ENCODE measurements at regions not wholly inside any gene's neighbourhood (a gene's known extent, or its start where the extent isn't known, plus 50 kb on each side); places are given as distances from the start of the nearest gene placed in this dataset.

DNA sequence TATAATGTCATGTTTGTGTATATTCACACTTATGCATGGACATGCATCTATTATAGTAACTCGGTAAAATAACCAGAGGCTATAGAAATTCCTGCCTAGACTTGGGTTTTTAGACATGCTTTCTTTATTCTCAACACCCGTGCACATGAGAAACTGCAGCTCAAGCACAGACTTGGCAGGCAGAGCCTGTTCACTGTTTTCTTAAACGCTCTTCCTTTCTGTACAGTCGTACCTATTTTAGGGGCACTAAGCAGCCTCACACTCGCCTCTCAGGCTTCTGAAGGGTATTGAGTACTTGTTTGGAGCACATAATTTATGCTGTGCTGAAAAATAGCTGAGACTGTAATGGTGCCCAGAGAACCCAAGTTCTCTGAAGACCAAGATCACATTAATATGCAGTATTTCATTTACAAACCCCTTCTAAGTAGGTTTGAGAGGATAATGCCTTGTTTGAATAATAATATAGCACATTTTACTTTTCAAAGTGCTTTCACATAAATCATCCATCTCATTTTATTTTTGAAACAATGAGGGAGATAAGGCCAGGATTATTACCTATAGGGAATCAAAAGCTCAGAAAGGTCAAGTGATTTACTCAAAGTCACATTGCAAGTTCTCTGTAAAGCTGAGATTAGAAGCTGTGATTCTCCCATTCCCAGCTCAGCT, 429.9 kb downstream of the SPRY2 start:
- Histone ChIP-seq H4K20me1 (replicated peaks; ENCODE audit: insufficient read depth) (no peaks in the 10 kb centered on the region; the same call in 1 of the 2 replicates), H3K27ac (ENCODE audit: low read depth) (no peak overlapping the region), H3K4me1 (ENCODE audit: insufficient read depth) (peaks cover 8% of the 10 kb centered on the region), H3K27me3 (ENCODE audit: insufficient read depth) (no peaks in the 10 kb centered on the region), H3K9me2 (ENCODE audit: insufficient read depth) (no peaks in the 10 kb centered on the region; the same call in 1 of the 2 replicates), H3F3A (replicated peaks; ENCODE audit: low read depth) (no peaks in the 10 kb centered on the region), H3K79me2 (replicated peaks; ENCODE audit: insufficient read depth) (no peaks in the 10 kb centered on the region), H2AFZ (no peak overlapping the region; the same call in 1 of the 2 replicates), H3K36me3 (ENCODE audit: insufficient read depth) (no peaks in the 10 kb centered on the region), H3K4me3 (no peak overlapping the region), H3K4me2 (no peak overlapping the region)
- Mint-ChIP-seq H3K9me3 (no peaks in the 10 kb centered on the region; the same call in 2 of the 3 replicates), H3K27me3 (ENCODE audit: insufficient read depth, low read depth, poor library complexity) (no peaks in the 10 kb centered on the region), H3K4me3 (no peak overlapping the region), H3K27ac (no peak overlapping the region), H3K4me1 (peaks cover 20% of the 10 kb centered on the region), H3K36me3 (ENCODE audit: low read depth) (no peaks in the 10 kb centered on the region)
- no peak for DNase-seq (ENCODE audit: low spot score)
- no peak for TF ChIP-seq JUNB (IDR thresholded peaks at IDR 0.05; ENCODE audit: unreplicated experiment)
- TF ChIP-seq, protein P1, sequence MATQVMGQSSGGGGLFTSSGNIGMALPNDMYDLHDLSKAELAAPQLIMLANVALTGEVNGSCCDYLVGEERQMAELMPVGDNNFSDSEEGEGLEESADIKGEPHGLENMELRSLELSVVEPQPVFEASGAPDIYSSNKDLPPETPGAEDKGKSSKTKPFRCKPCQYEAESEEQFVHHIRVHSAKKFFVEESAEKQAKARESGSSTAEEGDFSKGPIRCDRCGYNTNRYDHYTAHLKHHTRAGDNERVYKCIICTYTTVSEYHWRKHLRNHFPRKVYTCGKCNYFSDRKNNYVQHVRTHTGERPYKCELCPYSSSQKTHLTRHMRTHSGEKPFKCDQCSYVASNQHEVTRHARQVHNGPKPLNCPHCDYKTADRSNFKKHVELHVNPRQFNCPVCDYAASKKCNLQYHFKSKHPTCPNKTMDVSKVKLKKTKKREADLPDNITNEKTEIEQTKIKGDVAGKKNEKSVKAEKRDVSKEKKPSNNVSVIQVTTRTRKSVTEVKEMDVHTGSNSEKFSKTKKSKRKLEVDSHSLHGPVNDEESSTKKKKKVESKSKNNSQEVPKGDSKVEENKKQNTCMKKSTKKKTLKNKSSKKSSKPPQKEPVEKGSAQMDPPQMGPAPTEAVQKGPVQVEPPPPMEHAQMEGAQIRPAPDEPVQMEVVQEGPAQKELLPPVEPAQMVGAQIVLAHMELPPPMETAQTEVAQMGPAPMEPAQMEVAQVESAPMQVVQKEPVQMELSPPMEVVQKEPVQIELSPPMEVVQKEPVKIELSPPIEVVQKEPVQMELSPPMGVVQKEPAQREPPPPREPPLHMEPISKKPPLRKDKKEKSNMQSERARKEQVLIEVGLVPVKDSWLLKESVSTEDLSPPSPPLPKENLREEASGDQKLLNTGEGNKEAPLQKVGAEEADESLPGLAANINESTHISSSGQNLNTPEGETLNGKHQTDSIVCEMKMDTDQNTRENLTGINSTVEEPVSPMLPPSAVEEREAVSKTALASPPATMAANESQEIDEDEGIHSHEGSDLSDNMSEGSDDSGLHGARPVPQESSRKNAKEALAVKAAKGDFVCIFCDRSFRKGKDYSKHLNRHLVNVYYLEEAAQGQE (IDR thresholded peaks at IDR 0.05; ENCODE audit: unreplicated experiment): no peak
- no peak for TF ChIP-seq EZH2 (IDR thresholded peaks at IDR 0.05; ENCODE audit: low read depth, unreplicated experiment)
- TF ChIP-seq ZNF331 (CRISPR knock-in tag; IDR thresholded peaks at IDR 0.05; ENCODE audit: low read depth): no peak
- TF ChIP-seq, protein P2, sequence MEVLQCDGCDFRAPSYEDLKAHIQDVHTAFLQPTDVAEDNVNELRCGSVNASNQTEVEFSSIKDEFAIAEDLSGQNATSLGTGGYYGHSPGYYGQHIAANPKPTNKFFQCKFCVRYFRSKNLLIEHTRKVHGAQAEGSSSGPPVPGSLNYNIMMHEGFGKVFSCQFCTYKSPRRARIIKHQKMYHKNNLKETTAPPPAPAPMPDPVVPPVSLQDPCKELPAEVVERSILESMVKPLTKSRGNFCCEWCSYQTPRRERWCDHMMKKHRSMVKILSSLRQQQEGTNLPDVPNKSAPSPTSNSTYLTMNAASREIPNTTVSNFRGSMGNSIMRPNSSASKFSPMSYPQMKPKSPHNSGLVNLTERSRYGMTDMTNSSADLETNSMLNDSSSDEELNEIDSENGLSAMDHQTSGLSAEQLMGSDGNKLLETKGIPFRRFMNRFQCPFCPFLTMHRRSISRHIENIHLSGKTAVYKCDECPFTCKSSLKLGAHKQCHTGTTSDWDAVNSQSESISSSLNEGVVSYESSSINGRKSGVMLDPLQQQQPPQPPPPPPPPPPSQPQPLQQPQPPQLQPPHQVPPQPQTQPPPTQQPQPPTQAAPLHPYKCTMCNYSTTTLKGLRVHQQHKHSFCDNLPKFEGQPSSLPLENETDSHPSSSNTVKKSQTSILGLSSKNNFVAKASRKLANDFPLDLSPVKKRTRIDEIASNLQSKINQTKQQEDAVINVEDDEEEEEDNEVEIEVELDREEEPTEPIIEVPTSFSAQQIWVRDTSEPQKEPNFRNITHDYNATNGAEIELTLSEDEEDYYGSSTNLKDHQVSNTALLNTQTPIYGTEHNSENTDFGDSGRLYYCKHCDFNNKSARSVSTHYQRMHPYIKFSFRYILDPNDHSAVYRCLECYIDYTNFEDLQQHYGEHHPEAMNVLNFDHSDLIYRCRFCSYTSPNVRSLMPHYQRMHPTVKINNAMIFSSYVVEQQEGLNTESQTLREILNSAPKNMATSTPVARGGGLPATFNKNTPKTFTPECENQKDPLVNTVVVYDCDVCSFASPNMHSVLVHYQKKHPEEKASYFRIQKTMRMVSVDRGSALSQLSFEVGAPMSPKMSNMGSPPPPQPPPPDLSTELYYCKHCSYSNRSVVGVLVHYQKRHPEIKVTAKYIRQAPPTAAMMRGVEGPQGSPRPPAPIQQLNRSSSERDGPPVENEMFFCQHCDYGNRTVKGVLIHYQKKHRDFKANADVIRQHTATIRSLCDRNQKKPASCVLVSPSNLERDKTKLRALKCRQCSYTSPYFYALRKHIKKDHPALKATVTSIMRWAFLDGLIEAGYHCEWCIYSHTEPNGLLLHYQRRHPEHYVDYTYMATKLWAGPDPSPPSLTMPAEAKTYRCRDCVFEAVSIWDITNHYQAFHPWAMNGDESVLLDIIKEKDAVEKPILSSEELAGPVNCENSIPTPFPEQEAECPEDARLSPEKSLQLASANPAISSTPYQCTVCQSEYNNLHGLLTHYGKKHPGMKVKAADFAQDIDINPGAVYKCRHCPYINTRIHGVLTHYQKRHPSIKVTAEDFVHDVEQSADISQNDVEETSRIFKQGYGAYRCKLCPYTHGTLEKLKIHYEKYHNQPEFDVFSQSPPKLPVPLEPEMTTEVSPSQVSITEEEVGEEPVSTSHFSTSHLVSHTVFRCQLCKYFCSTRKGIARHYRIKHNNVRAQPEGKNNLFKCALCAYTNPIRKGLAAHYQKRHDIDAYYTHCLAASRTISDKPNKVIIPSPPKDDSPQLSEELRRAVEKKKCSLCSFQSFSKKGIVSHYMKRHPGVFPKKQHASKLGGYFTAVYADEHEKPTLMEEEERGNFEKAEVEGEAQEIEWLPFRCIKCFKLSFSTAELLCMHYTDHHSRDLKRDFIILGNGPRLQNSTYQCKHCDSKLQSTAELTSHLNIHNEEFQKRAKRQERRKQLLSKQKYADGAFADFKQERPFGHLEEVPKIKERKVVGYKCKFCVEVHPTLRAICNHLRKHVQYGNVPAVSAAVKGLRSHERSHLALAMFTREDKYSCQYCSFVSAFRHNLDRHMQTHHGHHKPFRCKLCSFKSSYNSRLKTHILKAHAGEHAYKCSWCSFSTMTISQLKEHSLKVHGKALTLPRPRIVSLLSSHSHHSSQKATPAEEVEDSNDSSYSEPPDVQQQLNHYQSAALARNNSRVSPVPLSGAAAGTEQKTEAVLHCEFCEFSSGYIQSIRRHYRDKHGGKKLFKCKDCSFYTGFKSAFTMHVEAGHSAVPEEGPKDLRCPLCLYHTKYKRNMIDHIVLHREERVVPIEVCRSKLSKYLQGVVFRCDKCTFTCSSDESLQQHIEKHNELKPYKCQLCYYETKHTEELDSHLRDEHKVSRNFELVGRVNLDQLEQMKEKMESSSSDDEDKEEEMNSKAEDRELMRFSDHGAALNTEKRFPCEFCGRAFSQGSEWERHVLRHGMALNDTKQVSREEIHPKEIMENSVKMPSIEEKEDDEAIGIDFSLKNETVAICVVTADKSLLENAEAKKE (CRISPR knock-in tag; IDR thresholded peaks at IDR 0.05): no peak
- no peak for ATAC-seq

All from GM23338 (cell line).